NCI-H82 treated with DMSO at 0.1 percent for 48 hours (cell line): ENCODE measurements at regions not wholly inside any gene's neighbourhood (a gene's known extent, or its start where the extent isn't known, plus 50 kb on each side); places are given as distances from the start of the nearest gene placed in this dataset.
A peak's percentile ranks its signal among the peaks of the same experiment; 100 is the strongest.

Experiments
- DNase-seq: peaks from one replicate; lab custom pipeline; 2025; ENCODE audit not compliant: unreplicated experiment; lab: John Stamatoyannopoulos, UW

DNA sequence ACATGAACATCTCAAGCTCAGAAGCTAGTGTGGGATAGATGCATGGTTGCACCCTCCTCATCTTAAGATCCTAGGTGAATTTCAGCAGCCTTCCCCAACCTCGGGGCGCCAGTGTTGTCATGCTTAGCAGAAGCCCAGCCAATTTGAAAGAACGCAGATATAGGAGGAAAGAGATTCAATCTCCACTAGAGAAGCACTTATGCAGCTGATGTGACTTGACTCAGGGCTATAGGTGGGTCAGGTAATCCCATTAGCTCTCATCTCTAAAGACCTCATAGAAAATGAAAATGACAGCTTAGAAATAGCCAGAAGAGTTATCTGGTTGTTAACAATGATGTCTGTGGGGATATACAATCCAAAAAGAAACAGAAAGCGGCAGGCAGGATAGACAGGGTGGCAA is 310.5 kb downstream of the GPAM start:
- DNase-seq = no peak

- no peak for DNase-seq
Observed at GRCh38 chr10:111873621-111874135, 309.9 kb downstream of the GPAM start.

DNA sequence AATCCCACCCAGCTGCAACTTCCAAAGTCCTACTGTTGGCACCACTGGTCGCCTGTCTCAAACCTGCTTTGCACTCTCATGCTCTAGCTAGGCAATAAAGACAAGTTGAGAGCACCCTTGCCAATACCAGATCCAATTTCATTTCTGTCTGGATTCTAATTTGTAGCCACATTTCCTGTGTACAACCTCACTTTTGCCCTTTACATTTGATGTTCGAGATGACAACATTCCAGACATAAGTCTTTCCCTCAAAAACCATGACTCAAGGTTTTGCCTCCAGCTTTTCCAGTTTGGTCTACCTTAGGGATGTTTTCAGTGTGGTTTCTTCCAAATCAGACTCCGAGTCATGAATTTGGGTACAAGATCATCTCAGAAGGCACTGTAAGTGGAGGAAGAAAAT is 309.0 kb downstream of the GPAM start:
- DNase-seq = no peak

- DNase-seq = no peak
Observed at GRCh38 chr10:111875725-111876124, 307.8 kb downstream of the GPAM start.

DNA sequence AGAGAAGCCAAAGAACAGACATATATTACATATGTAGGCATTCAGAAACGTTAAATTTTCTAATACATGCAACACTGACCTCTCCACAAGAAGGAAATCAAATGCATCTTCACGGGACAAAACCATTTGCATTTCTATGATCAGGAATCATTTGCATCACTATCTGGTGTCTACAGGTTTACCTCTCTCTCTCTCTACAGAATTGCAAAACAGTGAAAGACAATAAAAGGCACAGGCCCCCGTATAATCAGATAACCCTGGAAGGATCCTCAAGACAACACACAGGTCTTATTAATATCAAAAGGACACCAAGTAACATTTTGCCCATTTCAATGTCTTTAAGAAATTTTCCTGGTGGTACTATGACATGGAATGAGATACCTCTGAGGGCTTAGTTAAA is 306.3 kb downstream of the GPAM start:
- DNase-seq = no peak

- DNase-seq = no peak
Observed at GRCh38 chr10:111879969-111880368, 303.6 kb downstream of the GPAM start.

DNA sequence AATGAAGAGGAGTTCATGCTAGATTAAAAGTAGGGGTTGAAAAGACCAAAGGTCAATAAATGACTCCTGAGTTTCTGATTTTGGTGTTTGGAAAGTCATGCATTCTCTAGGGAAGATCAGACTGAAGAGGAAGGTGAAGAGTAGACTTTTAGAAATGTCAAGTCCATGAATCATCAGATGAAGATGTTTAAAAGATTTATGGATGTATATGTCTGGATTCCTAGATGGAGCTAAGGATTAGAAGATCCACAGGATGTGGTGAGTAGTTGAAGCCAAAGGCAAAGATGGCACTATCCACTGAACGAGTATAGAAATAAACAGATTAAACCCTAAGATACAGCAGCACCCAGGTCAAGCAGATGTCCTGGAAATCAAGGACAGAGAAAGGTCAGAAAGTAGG is 298.5 kb downstream of the GPAM start:
- DNase-seq = no peak

GRCh38 chr10:111885919-111886318 is 297.6 kb downstream of the GPAM start:
- no peak for DNase-seq

DNA sequence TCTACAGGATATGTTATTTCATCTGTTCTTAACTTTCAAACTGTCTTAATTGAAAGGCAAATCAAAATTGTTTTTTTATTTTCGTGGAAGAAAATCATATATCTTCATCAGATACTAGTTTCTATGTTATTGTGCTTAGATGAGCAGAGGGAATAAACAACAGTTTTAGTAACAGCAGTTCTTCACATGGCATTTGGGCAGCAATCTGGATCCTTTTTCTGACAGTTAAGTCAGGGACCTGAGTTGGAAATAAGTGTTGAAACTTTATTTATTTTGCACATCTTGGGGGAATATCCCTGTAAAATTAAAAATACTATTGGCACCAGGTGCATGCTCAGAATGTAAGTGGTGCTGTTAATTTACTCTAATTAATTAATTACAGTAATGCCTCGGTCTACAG is 296.3 kb downstream of the GPAM start:
- DNase-seq = no peak

DNA sequence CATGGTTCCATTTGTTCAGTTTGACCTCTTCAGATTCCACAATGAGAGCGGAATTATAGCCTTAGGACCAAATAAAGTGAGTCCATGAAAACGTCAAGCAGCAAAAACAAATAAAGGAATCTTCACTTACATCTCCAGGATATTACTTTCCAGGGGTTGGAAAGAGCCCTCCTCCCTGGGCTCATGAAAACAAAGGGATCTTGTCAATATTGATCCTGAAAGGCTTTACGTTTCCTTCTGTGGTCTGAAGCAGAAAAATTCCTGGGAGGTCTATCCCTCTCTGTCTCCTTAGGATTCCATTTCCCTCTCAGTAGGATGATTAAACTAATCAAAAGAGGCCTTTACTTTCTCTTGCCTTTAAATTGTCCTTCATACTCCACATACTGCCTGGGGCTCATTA is 293.5 kb downstream of the GPAM start:
- no peak for DNase-seq

DNA sequence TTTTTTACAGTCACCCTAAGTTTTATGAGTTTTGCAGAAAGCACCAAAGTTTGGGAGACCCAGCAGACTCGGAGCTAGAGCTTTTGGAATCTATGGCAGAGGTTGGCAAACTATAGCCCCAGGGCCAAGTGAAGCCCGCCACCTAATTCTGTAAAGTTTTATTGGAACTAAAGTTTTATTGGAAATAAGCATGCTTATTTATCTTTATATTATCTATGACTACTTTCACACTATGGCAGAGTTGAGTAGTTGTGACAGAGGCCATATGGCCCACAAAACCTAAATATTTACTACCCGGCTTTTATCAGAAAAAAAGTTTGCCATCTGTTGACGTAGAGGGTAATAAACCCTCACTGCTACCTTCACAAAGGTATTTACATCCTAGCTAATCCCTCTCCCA is 267.6 kb downstream of the GPAM start:
- peak; percentile 2 for DNase-seq

DNA sequence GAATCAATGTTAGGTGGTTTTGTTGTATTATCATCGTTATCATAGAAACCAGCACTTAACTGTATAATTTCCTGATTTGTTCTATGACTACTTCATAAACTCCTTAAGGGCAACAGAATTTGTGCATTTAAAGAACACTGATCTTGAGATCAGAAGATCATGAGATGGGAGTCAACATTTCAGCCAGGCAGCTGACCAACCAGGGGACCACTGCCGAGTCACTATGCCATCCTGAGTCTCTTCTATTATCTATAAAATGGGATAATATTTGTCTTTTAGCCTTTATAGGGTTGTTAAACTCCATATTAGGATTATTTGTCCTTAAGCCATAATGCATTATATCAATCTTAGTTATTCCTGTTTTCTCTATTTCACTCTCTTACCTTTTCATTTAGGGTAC is 261.7 kb downstream of the GPAM start:
- DNase-seq = no peak

- no peak for DNase-seq
Observed at GRCh38 chr10:111923032-111923431, 260.5 kb downstream of the GPAM start.

DNA sequence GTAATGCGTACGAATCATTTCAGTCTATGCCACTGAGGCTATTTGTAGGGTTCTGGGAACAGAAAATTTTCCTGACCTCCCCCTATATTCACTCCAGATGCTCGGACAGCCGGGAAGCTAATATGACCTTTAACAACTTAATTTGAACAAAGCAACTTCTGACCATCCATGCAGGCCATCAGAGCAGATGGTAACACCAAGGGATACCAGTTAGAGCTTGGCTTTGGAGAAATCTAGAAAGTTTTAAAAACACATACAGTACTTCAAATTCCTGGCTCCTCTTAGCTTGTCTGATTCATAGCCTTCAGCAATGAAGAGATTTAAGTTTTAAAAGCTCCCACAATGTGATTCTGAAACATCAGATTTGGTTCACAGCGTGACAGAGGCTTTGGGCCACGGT is 257.3 kb downstream of the GPAM start:
- no peak for DNase-seq

- DNase-seq = no peak
Observed at GRCh38 chr10:111933937-111934336, 249.6 kb downstream of the GPAM start.

DNA sequence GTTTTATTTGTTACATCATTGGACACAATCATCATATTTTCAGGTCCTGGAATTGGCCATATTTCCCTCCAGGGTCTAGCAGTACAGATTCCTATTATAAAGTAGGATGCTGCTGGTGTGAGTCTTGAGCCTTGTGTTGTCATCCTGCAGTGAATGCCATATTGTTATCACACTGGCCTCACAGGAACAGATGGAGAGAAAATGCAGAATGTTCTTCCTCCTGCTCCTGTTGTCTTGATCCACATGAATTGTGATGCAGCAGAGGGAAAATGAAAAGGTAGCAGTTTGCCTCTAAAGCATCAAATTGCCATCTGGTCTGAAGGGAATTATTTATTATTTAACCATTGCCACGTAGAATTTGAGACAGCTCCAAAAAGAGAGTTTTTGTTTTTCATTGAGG is 248.6 kb downstream of the GPAM start:
- DNase-seq = no peak

DNA sequence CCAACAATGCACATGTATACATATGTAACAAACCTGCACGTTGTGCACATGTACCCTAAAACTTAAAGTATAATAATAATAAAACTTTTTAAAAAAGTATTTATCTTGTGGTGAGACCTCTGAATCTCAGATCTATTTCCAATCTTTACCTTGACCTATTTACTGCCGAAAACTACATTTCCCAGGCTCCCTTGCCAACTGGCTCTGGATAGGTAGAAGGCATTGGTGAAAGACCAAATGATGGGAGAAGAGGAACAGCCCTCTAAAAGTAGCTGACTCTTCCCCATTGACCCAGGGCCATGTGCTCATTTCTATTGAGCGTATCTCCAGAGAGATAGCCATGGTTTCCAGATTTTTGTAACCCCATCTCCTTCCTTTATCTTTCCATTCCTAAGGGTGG is 247.4 kb downstream of the GPAM start:
- no peak for DNase-seq

DNA sequence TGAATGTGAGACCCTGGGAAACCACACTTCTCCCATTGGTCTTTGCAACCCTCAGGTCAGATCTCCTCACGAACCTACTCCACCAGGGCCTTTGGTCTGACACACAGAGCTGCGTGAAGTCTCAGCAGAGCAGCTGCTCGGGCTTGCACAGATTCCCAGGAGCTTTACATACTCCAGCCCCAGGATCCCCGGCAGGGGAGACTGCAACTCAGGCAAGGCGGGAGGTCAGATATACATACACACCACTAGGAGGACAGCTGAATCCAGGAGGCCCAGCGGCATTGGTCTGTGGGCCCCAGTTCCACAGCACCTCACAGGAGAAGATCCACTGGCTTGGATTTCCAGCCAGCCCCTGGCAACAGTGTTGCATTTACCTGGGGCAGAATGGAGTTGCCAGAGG is 239.2 kb downstream of the GPAM start:
- no peak for DNase-seq

GRCh38 chr10:111953949-111954348 is 229.6 kb downstream of the GPAM start:
- DNase-seq = no peak

DNA sequence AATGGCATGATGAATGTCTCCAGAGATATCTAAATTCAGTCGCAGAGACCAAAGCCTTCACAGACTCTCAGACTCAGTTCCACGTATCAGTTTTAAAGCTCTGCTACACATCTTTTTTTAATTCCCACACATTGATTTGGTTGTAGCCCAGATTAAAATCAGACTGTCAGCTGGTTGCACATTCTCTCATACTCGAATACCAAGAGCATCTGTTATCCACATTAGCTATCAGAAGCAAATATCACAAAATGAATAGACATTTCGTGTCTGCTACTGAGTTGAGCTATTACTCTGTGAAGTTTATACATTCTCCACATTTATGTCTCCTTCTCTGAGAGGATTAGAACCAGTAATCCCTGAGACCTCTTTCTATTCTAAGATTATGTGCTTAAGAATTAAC is 229.2 kb downstream of the GPAM start:
- no peak for DNase-seq

DNA sequence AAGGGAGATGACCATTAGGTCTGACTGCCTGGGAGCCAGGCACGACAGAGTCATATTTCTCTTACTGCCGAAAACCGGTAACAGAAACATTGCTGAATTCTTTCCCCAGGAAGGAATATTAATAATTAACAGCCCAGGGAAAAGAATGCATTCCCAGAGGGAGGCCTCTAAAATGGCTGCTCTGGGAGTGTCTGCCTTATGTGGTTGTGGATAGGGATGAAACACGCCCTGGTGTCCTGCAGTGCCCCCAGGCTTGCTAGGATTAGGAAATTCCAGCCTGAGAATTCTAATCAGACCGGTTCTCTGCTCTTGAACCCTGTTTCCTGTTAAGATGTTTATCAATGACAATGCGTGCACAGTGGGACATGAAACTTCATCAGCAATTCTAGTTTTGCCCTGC is 226.7 kb downstream of the GPAM start:
- DNase-seq = no peak

- DNase-seq = no peak
Observed at GRCh38 chr10:111962951-111963350, 220.6 kb downstream of the GPAM start.

- no peak for DNase-seq
Observed at GRCh38 chr10:111967116-111967515, 216.4 kb downstream of the GPAM start.

DNA sequence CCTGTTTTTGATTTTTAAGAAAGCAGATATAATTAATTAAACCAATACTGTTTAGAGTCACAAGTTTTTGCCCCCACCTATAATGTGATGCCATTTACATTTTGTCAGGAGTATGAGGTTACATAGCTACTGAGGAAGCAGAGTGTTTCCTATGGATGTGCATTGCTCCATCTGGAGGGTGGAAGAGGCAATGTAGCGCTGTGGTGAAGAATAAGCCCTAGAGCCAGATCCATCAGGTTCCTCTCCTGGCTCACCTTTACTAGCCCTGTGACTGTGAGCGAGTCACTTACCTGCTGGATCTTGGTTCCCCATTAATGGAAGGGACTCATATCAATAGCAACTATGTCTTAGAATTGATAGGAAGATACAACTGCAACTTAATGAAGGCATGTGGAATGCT is 216.0 kb downstream of the GPAM start:
- DNase-seq = no peak
